GM12864 (cell line): ENCODE measurements at regions not wholly inside any gene's neighbourhood (a gene's known extent, or its start where the extent isn't known, plus 50 kb on each side); places are given as distances from the start of the nearest gene placed in this dataset.

ENCODE experiments used
- DNase-seq: peaks from one replicate; pipeline ENCODE4 v3.0.0-alpha.2; 2011; ENCODE audit warnings: low read depth
- H3K4me3 ChIP-seq: 2 replicates; pipeline ENCODE4 v1.5.1; 2011; ENCODE audit warnings: mild to moderate bottlenecking, low read depth, low read length, control low read depth
- CTCF ChIP-seq: IDR thresholded peaks from 2 replicates; pipeline ENCODE4 v1.5.1; 2011; ENCODE audit warnings: low read depth, mild to moderate bottlenecking, moderate library complexity, low read length, control low read depth, inconsistent platforms; ENCODE audit errors: missing control alignments

- H3K4me3 ChIP-seq = no peak overlapping the region
- no peak for TF ChIP-seq CTCF
- no peak for DNase-seq
These were observed 66.1 kb upstream of the PPP1R26 start for GRCh38 chr9:135413461-135413860.

- no peak for TF ChIP-seq CTCF
These were observed 65.3 kb upstream of the PPP1R26 start for GRCh38 chr9:135414293-135414692.

GRCh38 chr9:135415586-135415985 lies 64.0 kb upstream of the PPP1R26 start:
- H3K4me3 ChIP-seq = no peak overlapping the region
- no peak for TF ChIP-seq CTCF
- no peak for DNase-seq

More at GRCh38 chr9:135414293-135414692, 65.3 kb upstream of the PPP1R26 start:
- no peak overlapping the region for H3K4me3 ChIP-seq
- DNase-seq = no peak

GRCh38 chr9:135416664-135417290 lies 62.8 kb upstream of the PPP1R26 start:
- no peak for DNase-seq

GRCh38 chr9:135418161-135418560 lies 61.4 kb upstream of the PPP1R26 start:
- no peak for DNase-seq
- no peak overlapping the region for H3K4me3 ChIP-seq

More at GRCh38 chr9:135416664-135417290, 62.8 kb upstream of the PPP1R26 start:
- TF ChIP-seq CTCF = no peak
- no peak overlapping the region for H3K4me3 ChIP-seq

GRCh38 chr9:135419106-135419505 lies 60.5 kb upstream of the PPP1R26 start:
- TF ChIP-seq CTCF = no peak
- H3K4me3 ChIP-seq = no peak overlapping the region
- DNase-seq = no peak

More at GRCh38 chr9:135418161-135418560, 61.4 kb upstream of the PPP1R26 start:
- TF ChIP-seq CTCF = no peak

- DNase-seq = no peak
- no peak for TF ChIP-seq CTCF
- no peak overlapping the region for H3K4me3 ChIP-seq
These were observed 57.1 kb upstream of the PPP1R26 start for GRCh38 chr9:135422341-135422944.
